Sigmoid colon (tissue), 6 donors: ENCODE measurements at regions not wholly inside any gene's neighbourhood (a gene's known extent, or its start where the extent isn't known, plus 50 kb on each side); places are given as distances from the start of the nearest gene placed in this dataset.
"Not testable (repeated sequence)": the region's sequence is repeated elsewhere in the genome, so short reads cannot be mapped to it uniquely, and the experiment has no call there.

ENCODE experiments used
- DNase-seq: peaks from one replicate; pipeline ENCODE4 v3.0.0-alpha.2; 2019
- H3K27ac ChIP-seq, 4 donors: fragments of 200-600 bp; sonication (generic); one replicate each; pipeline ENCODE4 v1.5.1; 2016 to 2019; ENCODE audit warnings: mild to moderate bottlenecking in 1 of 4
- H3K27me3 ChIP-seq, 3 donors: fragments of 200-600 bp; sonication (generic); one replicate each; pipeline ENCODE4 v1.5.1; 2019; ENCODE audit warnings: mild to moderate bottlenecking in 1 of 3
- H3K36me3 ChIP-seq, 4 donors: fragments of 200-600 bp; sonication (generic); one replicate each; pipeline ENCODE4 v1.5.1; 2016 to 2019
- H3K4me1 ChIP-seq, 4 donors: fragments of 200-600 bp; sonication (generic); one replicate each; pipeline ENCODE4 v1.5.1; 2017 to 2019
- H3K4me3 ChIP-seq, 4 donors: fragments of 200-600 bp; sonication (generic); one replicate each; pipeline ENCODE4 v1.5.1; 2017 to 2019; ENCODE audit warnings: mild to moderate bottlenecking in 2 of 4, moderate library complexity in 1 of 4
- H3K9me3 ChIP-seq, 4 donors: fragments of 200-600 bp in 3 of 4; sonication (generic) in 3 of 4; one replicate each; pipeline versions ENCODE4 v1.5.1 to v1.6.1; 2013 to 2019
- CTCF ChIP-seq, 4 experiments: fragments of 450-650 bp in 3 of 4; fragments of 200-600 bp in 1 of 4; IDR thresholded peaks; one replicate each; pipeline ENCODE4 v1.5.1; 2016 to 2019; ENCODE audit warnings: antibody characterized with exemption in 4 of 4, mild to moderate bottlenecking in 3 of 4, moderate library complexity in 2 of 4
- EP300 ChIP-seq, 4 donors: sonication (generic); formaldehyde crosslinking; IDR thresholded peaks; one replicate each; pipeline ENCODE4 v1.6.1; 2017; ENCODE audit warnings: antibody characterized with exemption in 4 of 4
- POLR2A ChIP-seq, 2 donors: fragments of 450-650 bp; IDR thresholded peaks; one replicate each; pipeline ENCODE4 v1.6.1; 2016; ENCODE audit warnings: antibody characterized with exemption in 2 of 2, mild to moderate bottlenecking in 2 of 2, moderate library complexity in 2 of 2
- POLR2AphosphoS5 ChIP-seq, 4 donors: sonication (generic); formaldehyde crosslinking; IDR thresholded peaks; one replicate each; pipeline ENCODE4 v1.6.1; 2017; ENCODE audit warnings: antibody characterized with exemption in 4 of 4
- WGBS, 2 donors: extraction: QIAGEN DNeasy Blood & Tissue Kit; methylation state at CpG; one replicate each; pipeline ENCODE4 v1.1.7; 2013; 5-methylcytosine and 5-hydroxymethylcytosine counted together
- intact Hi-C: fragments of 100-400 bp; cut with DNase I; formaldehyde crosslinking; loops from one replicate; pipeline ENCODE4 v1.15.1; 2023
- donor health status: healthy with polysubstance abuse.
- donor health status: healthy.

DNA sequence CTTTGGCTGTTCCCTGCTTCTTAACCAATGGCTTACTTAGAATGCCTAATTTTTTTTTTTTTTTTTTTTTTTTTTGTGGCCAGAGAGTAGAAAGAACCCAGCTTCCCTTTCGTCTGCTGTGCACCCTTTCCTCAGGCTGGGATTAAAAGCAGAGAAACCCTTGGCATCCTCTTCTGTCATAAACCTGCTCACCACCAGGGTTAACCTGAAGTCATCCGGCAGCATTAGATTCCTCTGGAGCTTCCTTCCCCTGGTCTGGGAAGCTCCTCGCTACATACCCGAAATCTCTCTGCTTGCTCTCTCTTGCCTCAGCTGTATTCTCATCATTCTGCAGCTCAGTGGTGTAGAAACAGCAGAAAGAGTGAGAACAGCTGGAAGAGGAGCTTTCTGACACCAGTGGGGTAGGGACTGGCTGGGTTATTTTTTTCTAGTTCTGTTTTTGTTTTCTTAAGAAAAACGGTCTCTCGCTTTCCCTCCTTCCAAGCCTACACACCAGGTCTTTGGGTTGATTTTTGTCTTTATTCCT, 339.0 kb upstream of the MEIS1 start:
- DNase-seq: no peak
- Histone ChIP-seq H3K27ac (no peak overlapping the region), H3K4me1 (no peaks in the 10 kb centered on the region), H3K9me3 (no peaks in the 10 kb centered on the region), H3K4me3 (no peak overlapping the region), H3K36me3 (no peaks in the 10 kb centered on the region), H3K27me3 (no peaks in the 10 kb centered on the region)
- TF ChIP-seq EP300 (IDR thresholded peaks at IDR 0.05): no peak
- no peak for TF ChIP-seq POLR2A (IDR thresholded peaks at IDR 0.05)
- TF ChIP-seq POLR2AphosphoS5 (IDR thresholded peaks at IDR 0.05): no peak
- no peak for TF ChIP-seq CTCF (IDR thresholded peaks at IDR 0.05)
- WGBS, 2 donors: 69% methylated on average over 6 of the region's 6 CpGs
- intact Hi-C loops: no loop called here

DNA sequence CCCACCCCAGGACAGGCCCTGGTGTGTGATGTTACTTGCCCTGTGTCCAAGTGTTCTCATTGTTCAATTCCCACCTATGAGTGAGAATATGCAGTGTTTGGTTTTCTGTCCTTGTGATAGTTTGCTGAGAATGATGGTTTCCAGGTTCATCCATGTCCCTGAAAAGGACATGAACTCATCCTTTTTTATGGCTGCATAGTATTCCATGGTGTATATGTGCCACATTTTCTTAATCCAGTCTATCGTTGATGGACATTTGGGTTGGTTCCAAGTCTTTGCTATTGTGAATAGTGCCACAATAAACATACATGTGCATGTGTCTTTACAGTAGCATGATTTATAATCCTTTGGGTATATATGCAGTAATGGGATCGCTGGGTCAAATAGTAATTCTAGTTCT, 340.2 kb upstream of the MEIS1 start:
- H3K36me3 ChIP-seq, intact Hi-C loops, H3K4me3 ChIP-seq, H3K27me3 ChIP-seq, DNase-seq, H3K9me3 ChIP-seq, H3K4me1 ChIP-seq, H3K27ac ChIP-seq: not testable (repeated sequence)
- WGBS, 2 donors: 85 to 88% methylated on average over 2 of the region's 2 CpGs

DNA sequence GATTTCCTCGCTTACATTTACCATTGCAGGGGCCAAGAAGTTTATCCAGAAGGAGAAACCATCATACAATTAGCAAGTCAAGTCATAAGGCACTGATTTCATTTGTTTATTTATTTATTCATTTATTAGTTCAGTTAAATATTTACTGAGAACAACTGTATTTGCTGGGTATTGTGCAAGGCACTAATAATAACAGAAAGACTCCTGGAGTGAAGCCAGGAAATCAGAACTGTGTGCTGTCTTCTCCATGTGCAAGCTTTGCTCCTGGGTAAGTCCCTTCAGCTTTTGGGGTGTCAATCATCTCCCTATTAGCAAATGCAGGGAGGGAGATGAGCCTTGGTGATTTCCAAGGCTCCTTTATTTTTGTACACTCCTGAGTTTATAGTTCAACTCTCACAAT, 341.6 kb upstream of the MEIS1 start:
- DNase-seq: no peak
- intact Hi-C loops: no loop called here

GRCh38 chr2:66084948-66085590, 349.9 kb upstream of the MEIS1 start:
- no peak for DNase-seq
- Histone ChIP-seq H3K27me3 (no peaks in the 10 kb centered on the region), H3K9me3 (peaks cover 0 to 2% (median 0%) of the 10 kb centered on the region in 4 donors), H3K36me3 (no peaks in the 10 kb centered on the region), H3K4me1 (no peaks in the 10 kb centered on the region), H3K4me3 (no peak overlapping the region), H3K27ac (no peak overlapping the region)
- intact Hi-C loops: no loop called here
- 83 to 86% methylated on average over 9 of the region's 9 CpGs for WGBS, 2 donors
- TF ChIP-seq EP300 (IDR thresholded peaks at IDR 0.05): no peak
- TF ChIP-seq POLR2AphosphoS5 (IDR thresholded peaks at IDR 0.05): no peak
- TF ChIP-seq POLR2A (IDR thresholded peaks at IDR 0.05): no peak
- TF ChIP-seq CTCF (IDR thresholded peaks at IDR 0.05): no peak

More for the DNA sequence above, 341.6 kb upstream of the MEIS1 start:
- Histone ChIP-seq H3K9me3 (peaks cover 0 to 2% (median 0%) of the 10 kb centered on the region in 4 donors), H3K27ac (no peak overlapping the region), H3K4me1 (no peaks in the 10 kb centered on the region), H3K36me3 (no peaks in the 10 kb centered on the region), H3K4me3 (no peak overlapping the region), H3K27me3 (no peaks in the 10 kb centered on the region)
- TF ChIP-seq CTCF (IDR thresholded peaks at IDR 0.05) (no peak), EP300 (IDR thresholded peaks at IDR 0.05) (no peak), POLR2AphosphoS5 (IDR thresholded peaks at IDR 0.05) (no peak), POLR2A (IDR thresholded peaks at IDR 0.05) (no peak)
- WGBS, 2 donors: 63 to 80% methylated on average over 1 of the region's 1 CpG

DNA sequence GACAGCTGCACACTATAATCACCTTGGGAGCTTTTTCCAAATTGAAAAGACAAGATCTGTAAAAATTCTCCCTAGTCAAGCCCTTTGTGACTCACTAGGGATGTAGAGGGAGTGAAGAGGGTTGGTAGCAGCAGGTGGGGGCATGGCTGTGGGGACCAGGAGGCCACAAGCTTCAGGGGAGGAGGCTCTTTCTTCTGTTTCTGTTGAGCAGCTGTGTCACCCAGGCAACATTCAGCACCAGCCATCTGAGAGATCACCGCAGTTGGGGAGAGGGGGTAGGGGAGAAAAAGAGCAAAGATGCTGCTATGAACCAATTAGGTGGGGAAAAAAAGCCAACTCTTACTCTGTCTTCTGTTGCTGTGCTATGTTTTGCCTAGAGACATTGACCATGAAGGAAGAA, 352.3 kb upstream of the MEIS1 start:
- Histone ChIP-seq H3K4me1 (no peaks in the 10 kb centered on the region), H3K9me3 (no peaks in the 10 kb centered on the region), H3K36me3 (no peaks in the 10 kb centered on the region), H3K27ac (no peak overlapping the region), H3K4me3 (no peak overlapping the region), H3K27me3 (no peaks in the 10 kb centered on the region)
- TF ChIP-seq POLR2A (IDR thresholded peaks at IDR 0.05) (no peak), EP300 (IDR thresholded peaks at IDR 0.05) (no peak), POLR2AphosphoS5 (IDR thresholded peaks at IDR 0.05) (no peak), CTCF (IDR thresholded peaks at IDR 0.05) (no peak)
- WGBS, 2 donors: 88% methylated on average over 1 of the region's 1 CpG
- DNase-seq: no peak
- intact Hi-C loops: no loop called here
